ENCODE measurements at regions not wholly inside any gene's neighbourhood (a gene's known extent, or its start where the extent isn't known, plus 50 kb on each side); places are given as distances from the start of the nearest gene placed in this dataset.

DNA sequence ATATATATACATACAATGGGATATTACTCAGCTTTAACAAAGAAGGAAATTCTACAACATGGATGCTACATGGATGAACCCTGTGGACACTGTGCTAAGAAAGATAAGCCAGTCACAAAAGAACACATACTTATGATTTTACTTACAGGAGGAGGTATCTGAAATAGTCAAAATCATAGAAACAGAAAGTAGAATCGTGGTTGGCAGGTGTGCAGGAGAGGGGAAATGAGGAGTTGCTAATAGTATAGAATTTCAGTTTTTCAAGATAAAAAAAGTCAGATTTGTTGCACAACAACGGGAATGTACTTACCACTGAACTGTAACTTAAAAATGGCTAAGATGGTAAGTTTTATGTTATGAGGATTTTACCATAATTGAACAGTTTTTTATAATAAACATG lies 706.3 kb downstream of the TFAP2A start:
- no peak for DNase-seq
- no peak overlapping the region for H3K9ac ChIP-seq (ENCODE audit: extremely low read depth, low read length, poor library complexity, severe bottlenecking)
- no peaks in the 10 kb centered on the region for H3K9me3 Mint-ChIP-seq
- WGBS, 2 experiments (ENCODE audit: insufficient coverage in 1 of 2, insufficient read length in 1 of 2), result 91% methylated on average over 1 to 2 of the region's 2 CpGs
- no peaks in the 10 kb centered on the region for H3K9me3 ChIP-seq (ENCODE audit: control insufficient read depth, low read length)
- H3K27me3 ChIP-seq (ENCODE audit: control insufficient read depth, insufficient read depth, low read length, poor library complexity, severe bottlenecking), result no peaks in the 10 kb centered on the region
- H3K27ac Mint-ChIP-seq, result no peak overlapping the region
- TF ChIP-seq CTCF (conservative IDR thresholded peaks at IDR 0.05), result no peak
- no peaks in the 10 kb centered on the region for H3K4me1 ChIP-seq (ENCODE audit: control insufficient read depth, insufficient read depth, low read length)
- no peak overlapping the region for H3K4me3 Mint-ChIP-seq
- no peak overlapping the region for H3K27ac ChIP-seq (ENCODE audit: low read depth, low read length)
- no peak overlapping the region for H3K4me3 ChIP-seq (ENCODE audit: low read length)
- peaks cover 3% of the 10 kb centered on the region for H3K4me1 Mint-ChIP-seq
- no peaks in the 10 kb centered on the region for H3K36me3 Mint-ChIP-seq (ENCODE audit: low read depth)
- H3K27me3 Mint-ChIP-seq (ENCODE audit: insufficient read depth), result no peaks in the 10 kb centered on the region
- H3K36me3 ChIP-seq (ENCODE audit: control insufficient read depth, insufficient read depth, low read length), result no peaks in the 10 kb centered on the region

- Mint-ChIP-seq H3K9me3 (no peaks in the 10 kb centered on the region), H3K36me3 (ENCODE audit: low read depth) (no peaks in the 10 kb centered on the region), H3K4me3 (no peak overlapping the region), H3K27me3 (ENCODE audit: insufficient read depth) (no peaks in the 10 kb centered on the region), H3K27ac (no peak overlapping the region), H3K4me1 (no peaks in the 10 kb centered on the region)
- H3K27me3 ChIP-seq (ENCODE audit: control insufficient read depth, insufficient read depth, low read length, poor library complexity, severe bottlenecking), result no peaks in the 10 kb centered on the region
- WGBS, 2 experiments (ENCODE audit: insufficient coverage in 1 of 2, insufficient read length in 1 of 2), result 98 to 100% methylated on average over 1 to 2 of the region's 2 CpGs
- H3K4me3 ChIP-seq (ENCODE audit: low read length), result no peak overlapping the region
- no peaks in the 10 kb centered on the region for H3K4me1 ChIP-seq (ENCODE audit: control insufficient read depth, insufficient read depth, low read length)
- DNase-seq, result no peak
- no peak overlapping the region for H3K27ac ChIP-seq (ENCODE audit: low read depth, low read length)
- no peaks in the 10 kb centered on the region for H3K9me3 ChIP-seq (ENCODE audit: control insufficient read depth, low read length)
- TF ChIP-seq CTCF (conservative IDR thresholded peaks at IDR 0.05), result no peak
- H3K9ac ChIP-seq (ENCODE audit: extremely low read depth, low read length, poor library complexity, severe bottlenecking), result no peak overlapping the region
- no peaks in the 10 kb centered on the region for H3K36me3 ChIP-seq (ENCODE audit: control insufficient read depth, insufficient read depth, low read length)
Observed at GRCh38 chr6:9704989-9705388, 709.9 kb downstream of the TFAP2A start.

GRCh38 chr6:9702914-9703313 lies 712.0 kb downstream of the TFAP2A start:
- Histone ChIP-seq H3K4me3 (ENCODE audit: low read length) (no peak overlapping the region), H3K27me3 (ENCODE audit: control insufficient read depth, insufficient read depth, low read length, poor library complexity, severe bottlenecking) (no peaks in the 10 kb centered on the region), H3K9me3 (ENCODE audit: control insufficient read depth, low read length) (no peaks in the 10 kb centered on the region), H3K27ac (ENCODE audit: low read depth, low read length) (no peak overlapping the region), H3K4me1 (ENCODE audit: control insufficient read depth, insufficient read depth, low read length) (no peaks in the 10 kb centered on the region), H3K36me3 (ENCODE audit: control insufficient read depth, insufficient read depth, low read length) (no peaks in the 10 kb centered on the region), H3K9ac (ENCODE audit: extremely low read depth, low read length, poor library complexity, severe bottlenecking) (no peak overlapping the region)
- Mint-ChIP-seq H3K4me1 (no peaks in the 10 kb centered on the region), H3K9me3 (no peaks in the 10 kb centered on the region), H3K36me3 (ENCODE audit: low read depth) (no peaks in the 10 kb centered on the region), H3K27ac (no peak overlapping the region), H3K27me3 (ENCODE audit: insufficient read depth) (no peaks in the 10 kb centered on the region), H3K4me3 (no peak overlapping the region)
- DNase-seq, result no peak
- WGBS, 2 experiments (ENCODE audit: insufficient coverage in 1 of 2, insufficient read length in 1 of 2), result 60 to 85% methylated on average over 1 of the region's 1 CpG
- TF ChIP-seq CTCF (conservative IDR thresholded peaks at IDR 0.05), result no peak

Measured in endodermal cell (in vitro differentiated cells).